ENCODE measurements at regions not wholly inside any gene's neighbourhood (a gene's known extent, or its start where the extent isn't known, plus 50 kb on each side); places are given as distances from the start of the nearest gene placed in this dataset.

DNA sequence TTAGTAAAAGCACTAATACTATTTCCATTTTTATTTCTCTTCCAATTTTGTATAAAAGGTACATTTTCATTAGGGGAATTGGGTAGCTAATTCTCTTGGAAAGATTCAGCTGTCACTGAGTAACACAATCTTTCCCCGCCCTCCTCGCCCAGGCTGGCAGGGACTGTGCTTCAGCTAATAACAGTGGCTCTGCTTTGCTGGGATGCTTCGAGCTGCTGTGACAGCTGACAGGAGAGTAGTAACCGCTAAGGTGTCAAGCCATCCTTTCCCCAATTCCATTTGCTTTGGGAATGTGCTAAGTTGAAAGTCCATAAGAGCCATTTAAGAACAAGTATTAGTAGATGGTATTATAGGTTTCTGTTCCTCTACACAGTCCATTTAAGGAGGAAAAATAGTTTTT lies 106.7 kb upstream of the NRIP1 start:
- no peak overlapping the region for H3K27ac Mint-ChIP-seq (ENCODE audit: unreplicated experiment)
- CTCF ChIA-PET, result no interaction called here
- no peaks in the 10 kb centered on the region for H3K36me3 Mint-ChIP-seq (ENCODE audit: insufficient read depth, unreplicated experiment)
- no peaks in the 10 kb centered on the region for H3K27me3 Mint-ChIP-seq (ENCODE audit: unreplicated experiment)
- no peaks in the 10 kb centered on the region for H3K4me1 Mint-ChIP-seq (ENCODE audit: low read depth, unreplicated experiment)
- intact Hi-C loops (cut with micrococcal nuclease; ENCODE audit: unreplicated experiment), result no loop called here
- BruUV-seq (replicated peaks), result no TSS peak
- H3K9me3 Mint-ChIP-seq (ENCODE audit: low read depth, unreplicated experiment), result no peaks in the 10 kb centered on the region
- DNase-seq, result no peak
- TF ChIP-seq, protein P1, sequence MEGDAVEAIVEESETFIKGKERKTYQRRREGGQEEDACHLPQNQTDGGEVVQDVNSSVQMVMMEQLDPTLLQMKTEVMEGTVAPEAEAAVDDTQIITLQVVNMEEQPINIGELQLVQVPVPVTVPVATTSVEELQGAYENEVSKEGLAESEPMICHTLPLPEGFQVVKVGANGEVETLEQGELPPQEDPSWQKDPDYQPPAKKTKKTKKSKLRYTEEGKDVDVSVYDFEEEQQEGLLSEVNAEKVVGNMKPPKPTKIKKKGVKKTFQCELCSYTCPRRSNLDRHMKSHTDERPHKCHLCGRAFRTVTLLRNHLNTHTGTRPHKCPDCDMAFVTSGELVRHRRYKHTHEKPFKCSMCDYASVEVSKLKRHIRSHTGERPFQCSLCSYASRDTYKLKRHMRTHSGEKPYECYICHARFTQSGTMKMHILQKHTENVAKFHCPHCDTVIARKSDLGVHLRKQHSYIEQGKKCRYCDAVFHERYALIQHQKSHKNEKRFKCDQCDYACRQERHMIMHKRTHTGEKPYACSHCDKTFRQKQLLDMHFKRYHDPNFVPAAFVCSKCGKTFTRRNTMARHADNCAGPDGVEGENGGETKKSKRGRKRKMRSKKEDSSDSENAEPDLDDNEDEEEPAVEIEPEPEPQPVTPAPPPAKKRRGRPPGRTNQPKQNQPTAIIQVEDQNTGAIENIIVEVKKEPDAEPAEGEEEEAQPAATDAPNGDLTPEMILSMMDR (IDR thresholded peaks at IDR 0.05; ENCODE audit: unreplicated experiment), result no peak
- no peak overlapping the region for H3K4me3 Mint-ChIP-seq (ENCODE audit: low read depth, unreplicated experiment)

DNA sequence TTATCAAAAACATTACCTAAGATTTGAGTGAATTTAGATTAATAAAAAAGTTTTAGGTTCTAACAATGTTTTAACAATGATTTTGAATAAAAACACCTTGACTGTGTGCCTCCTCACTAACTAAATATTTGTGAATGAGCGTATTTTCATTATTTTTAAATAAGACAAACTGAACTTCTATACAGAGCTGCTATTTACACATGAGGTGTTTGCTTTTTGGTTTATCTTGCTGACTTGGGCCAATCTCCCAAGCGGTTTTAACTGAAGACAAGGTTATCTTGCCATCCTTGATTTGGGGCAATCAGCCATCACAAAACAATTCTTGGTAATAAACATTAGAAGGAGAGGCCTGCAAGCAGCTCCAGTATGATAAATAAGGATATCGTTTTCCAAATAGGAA lies 108.2 kb upstream of the NRIP1 start:
- no peaks in the 10 kb centered on the region for H3K4me1 Mint-ChIP-seq (ENCODE audit: low read depth, unreplicated experiment)
- BruUV-seq (replicated peaks), result no TSS peak
- no peak overlapping the region for H3K4me3 Mint-ChIP-seq (ENCODE audit: low read depth, unreplicated experiment)
- no peaks in the 10 kb centered on the region for H3K9me3 Mint-ChIP-seq (ENCODE audit: low read depth, unreplicated experiment)
- TF ChIP-seq, protein P1 (IDR thresholded peaks at IDR 0.05; ENCODE audit: unreplicated experiment), result no peak
- no peak overlapping the region for H3K27ac Mint-ChIP-seq (ENCODE audit: unreplicated experiment)
- H3K27me3 Mint-ChIP-seq (ENCODE audit: unreplicated experiment), result no peaks in the 10 kb centered on the region
- no peaks in the 10 kb centered on the region for H3K36me3 Mint-ChIP-seq (ENCODE audit: insufficient read depth, unreplicated experiment)
- DNase-seq, result no peak
- intact Hi-C loops (cut with micrococcal nuclease; ENCODE audit: unreplicated experiment), result no loop called here
- CTCF ChIA-PET, result no interaction called here

DNA sequence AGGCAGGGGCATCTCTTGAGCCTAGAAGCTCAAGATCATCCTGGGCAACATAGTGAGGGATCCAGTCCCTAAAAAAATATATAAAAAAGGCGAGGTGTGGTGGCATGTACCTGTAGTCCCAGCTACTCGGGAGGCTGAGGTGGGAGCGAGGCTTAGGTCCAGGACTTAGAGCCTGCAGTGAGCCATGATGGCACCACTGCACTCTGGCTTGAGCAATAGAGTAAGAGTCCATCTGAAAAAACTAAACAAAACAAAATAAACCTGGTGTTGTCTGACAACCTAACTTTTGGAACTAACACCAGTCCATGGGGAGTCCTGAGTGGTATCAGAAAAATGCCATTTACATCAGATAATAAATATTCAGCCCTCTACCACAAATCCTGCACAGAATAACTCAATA lies 110.1 kb upstream of the NRIP1 start:
- H3K4me1 Mint-ChIP-seq (ENCODE audit: low read depth, unreplicated experiment), result no peaks in the 10 kb centered on the region
- H3K27me3 Mint-ChIP-seq (ENCODE audit: unreplicated experiment), result no peaks in the 10 kb centered on the region
- H3K9me3 Mint-ChIP-seq (ENCODE audit: low read depth, unreplicated experiment), result no peaks in the 10 kb centered on the region
- BruUV-seq (replicated peaks), result no TSS peak
- no peak overlapping the region for H3K27ac Mint-ChIP-seq (ENCODE audit: unreplicated experiment)
- no peak for DNase-seq
- intact Hi-C loops (cut with micrococcal nuclease; ENCODE audit: unreplicated experiment), result no loop called here
- H3K4me3 Mint-ChIP-seq (ENCODE audit: low read depth, unreplicated experiment), result no peak overlapping the region
- no peaks in the 10 kb centered on the region for H3K36me3 Mint-ChIP-seq (ENCODE audit: insufficient read depth, unreplicated experiment)
- TF ChIP-seq, protein P1 (IDR thresholded peaks at IDR 0.05; ENCODE audit: unreplicated experiment), result no peak
- CTCF ChIA-PET, result no interaction called here

DNA sequence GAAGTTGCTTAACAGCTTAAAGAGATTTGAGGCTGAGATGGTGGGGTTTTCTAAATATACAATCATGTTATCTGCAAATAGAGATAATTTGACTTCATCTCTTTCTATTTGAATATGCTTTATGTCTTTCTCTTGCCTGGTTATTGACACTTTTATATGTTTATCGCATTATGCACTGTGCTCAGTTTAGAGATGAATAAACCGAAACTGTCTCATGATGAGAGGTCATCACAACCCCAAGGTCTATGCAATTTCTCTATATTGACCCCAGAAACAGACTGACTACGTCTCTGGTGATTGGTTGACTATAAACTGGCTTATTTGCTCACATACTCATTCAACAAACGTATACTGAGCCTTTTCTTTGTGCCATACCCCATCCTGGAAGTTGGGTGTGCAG lies 117.9 kb upstream of the NRIP1 start:
- DNase-seq, result no peak
- TF ChIP-seq, protein P1 (IDR thresholded peaks at IDR 0.05; ENCODE audit: unreplicated experiment), result no peak
- BruUV-seq (replicated peaks), result no TSS peak
- H3K4me3 Mint-ChIP-seq (ENCODE audit: low read depth, unreplicated experiment), result no peak overlapping the region
- no peak overlapping the region for H3K27ac Mint-ChIP-seq (ENCODE audit: unreplicated experiment)
- no peaks in the 10 kb centered on the region for H3K4me1 Mint-ChIP-seq (ENCODE audit: low read depth, unreplicated experiment)
- CTCF ChIA-PET, result no interaction called here
- no peaks in the 10 kb centered on the region for H3K36me3 Mint-ChIP-seq (ENCODE audit: insufficient read depth, unreplicated experiment)
- H3K9me3 Mint-ChIP-seq (ENCODE audit: low read depth, unreplicated experiment), result no peaks in the 10 kb centered on the region
- H3K27me3 Mint-ChIP-seq (ENCODE audit: unreplicated experiment), result no peaks in the 10 kb centered on the region
- intact Hi-C loops (cut with micrococcal nuclease; ENCODE audit: unreplicated experiment), result no loop called here

DNA sequence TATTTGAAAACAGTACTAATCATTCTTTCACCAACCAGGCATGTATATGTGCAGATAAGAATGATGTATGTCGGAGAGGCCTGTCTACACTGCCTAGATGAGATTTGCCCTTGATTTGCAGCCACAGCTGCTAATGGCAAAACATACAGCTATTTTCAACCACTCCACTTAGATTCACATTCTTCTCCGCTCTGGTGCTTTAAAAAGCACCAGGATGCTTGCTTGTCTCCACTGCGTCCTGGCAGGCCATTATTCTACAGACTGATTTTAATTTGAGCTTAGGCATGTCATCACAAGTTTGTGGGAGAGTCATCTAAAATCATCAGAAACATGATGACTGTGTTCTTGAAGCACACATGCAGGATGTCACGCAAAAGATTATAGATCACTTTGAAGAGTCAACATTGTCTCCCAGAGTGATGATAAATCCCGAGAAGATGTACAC lies 119.0 kb upstream of the NRIP1 start:
- BruUV-seq (replicated peaks), result no TSS peak
- CTCF ChIA-PET, result no interaction called here
- no peak overlapping the region for H3K4me3 Mint-ChIP-seq (ENCODE audit: low read depth, unreplicated experiment)
- DNase-seq, result no peak
- TF ChIP-seq, protein P1 (IDR thresholded peaks at IDR 0.05; ENCODE audit: unreplicated experiment), result no peak
- H3K4me1 Mint-ChIP-seq (ENCODE audit: low read depth, unreplicated experiment), result no peaks in the 10 kb centered on the region
- no peak overlapping the region for H3K27ac Mint-ChIP-seq (ENCODE audit: unreplicated experiment)
- no peaks in the 10 kb centered on the region for H3K9me3 Mint-ChIP-seq (ENCODE audit: low read depth, unreplicated experiment)
- no peaks in the 10 kb centered on the region for H3K36me3 Mint-ChIP-seq (ENCODE audit: insufficient read depth, unreplicated experiment)
- H3K27me3 Mint-ChIP-seq (ENCODE audit: unreplicated experiment), result no peaks in the 10 kb centered on the region
- intact Hi-C loops (cut with micrococcal nuclease; ENCODE audit: unreplicated experiment), result no loop called here

All from Calu3 (cell line).